LoVo (cell line): ENCODE measurements at regions not wholly inside any gene's neighbourhood (a gene's known extent, or its start where the extent isn't known, plus 50 kb on each side); places are given as distances from the start of the nearest gene placed in this dataset.
"Not testable (repeated sequence)": the region's sequence is repeated elsewhere in the genome, so short reads cannot be mapped to it uniquely, and the experiment has no call there.

ENCODE experiments used
- DNase-seq: peaks from one replicate; pipeline ENCODE4 v3.0.0-alpha.2; 2016; ENCODE audit warnings: low spot score

DNA sequence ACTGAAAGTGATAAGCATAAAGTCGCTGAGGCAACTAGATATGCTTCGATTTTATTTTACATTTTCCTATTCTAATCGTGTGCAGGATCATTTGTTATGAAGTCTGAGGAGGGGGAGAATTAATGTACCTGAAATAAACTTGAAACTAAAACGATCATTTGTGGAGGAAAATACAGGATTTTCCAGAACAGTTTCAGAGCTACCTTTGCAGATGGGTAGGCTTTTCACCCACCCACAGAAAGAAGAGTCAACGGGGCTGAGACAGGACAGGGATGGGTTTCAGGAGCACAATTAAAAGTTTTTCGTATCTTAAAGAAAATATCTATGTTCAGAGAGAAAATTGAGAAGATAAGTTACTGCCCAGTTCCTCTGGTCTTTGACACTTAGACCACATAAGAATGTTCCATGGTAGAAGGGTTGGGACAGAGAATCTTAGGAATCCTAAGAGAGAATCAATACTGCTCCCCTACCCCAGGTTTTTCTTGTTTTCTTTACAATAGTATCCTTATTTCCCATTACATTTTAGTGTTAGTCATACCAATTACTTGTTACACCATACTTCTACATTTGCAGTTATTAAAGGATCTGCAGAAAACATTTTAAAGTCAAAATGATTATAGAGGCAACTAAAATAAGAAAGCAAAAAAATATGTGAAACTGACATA is 211.4 kb downstream of the DEPDC1B start:
- DNase-seq: no peak

DNA sequence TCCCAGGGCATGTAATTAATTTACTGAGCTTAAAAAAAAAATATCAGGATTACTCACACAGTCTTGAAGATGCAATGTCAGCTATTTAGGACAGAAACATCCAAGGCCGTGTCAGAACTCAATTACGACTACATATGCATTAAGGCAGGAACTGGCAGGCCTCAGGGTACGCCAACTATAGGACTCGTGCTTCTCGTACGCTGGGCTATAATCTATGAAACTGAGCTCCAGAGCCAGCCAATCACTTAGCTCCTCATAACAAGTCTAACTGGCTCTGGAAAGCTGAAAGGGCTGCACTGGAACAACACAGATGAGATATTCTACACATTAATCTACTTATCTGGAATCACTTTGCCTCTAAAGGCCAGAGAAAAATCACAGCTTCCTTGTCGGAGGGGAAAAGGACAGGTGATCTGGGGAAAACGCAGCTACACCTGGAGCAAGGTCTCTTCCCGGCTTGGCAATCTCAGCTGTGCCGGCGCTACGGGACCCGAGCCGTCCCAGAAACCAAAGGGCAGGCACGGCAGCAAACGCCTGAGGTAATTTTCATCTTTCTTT is 212.0 kb downstream of the DEPDC1B start:
- no peak for DNase-seq

GRCh38 chr5:60487476-60487875 is 212.5 kb downstream of the DEPDC1B start:
- DNase-seq: no peak

DNA sequence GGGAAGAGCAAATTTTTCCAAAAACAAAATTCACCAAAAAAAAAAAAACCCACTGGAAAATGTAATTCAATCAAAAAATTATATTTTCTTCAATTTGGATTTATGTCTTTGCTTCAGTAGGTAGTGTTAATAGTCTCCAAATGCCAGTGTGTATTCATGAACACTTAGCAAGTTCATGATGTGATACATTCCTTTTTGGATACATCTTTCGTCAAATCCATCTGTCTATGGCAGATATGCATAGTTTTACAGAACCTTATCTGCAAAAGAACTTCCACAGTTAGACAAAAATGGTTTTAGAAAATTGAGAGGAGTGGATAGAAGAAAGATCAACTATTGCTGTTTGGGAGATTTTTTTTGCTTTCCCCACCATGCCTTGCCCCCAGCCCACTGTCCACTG is 214.6 kb downstream of the DEPDC1B start:
- no peak for DNase-seq

- no peak for DNase-seq
These were observed 216.9 kb downstream of the DEPDC1B start for GRCh38 chr5:60483050-60483449.

- no peak for DNase-seq
These were observed 217.7 kb downstream of the DEPDC1B start for GRCh38 chr5:60482301-60482700.

DNA sequence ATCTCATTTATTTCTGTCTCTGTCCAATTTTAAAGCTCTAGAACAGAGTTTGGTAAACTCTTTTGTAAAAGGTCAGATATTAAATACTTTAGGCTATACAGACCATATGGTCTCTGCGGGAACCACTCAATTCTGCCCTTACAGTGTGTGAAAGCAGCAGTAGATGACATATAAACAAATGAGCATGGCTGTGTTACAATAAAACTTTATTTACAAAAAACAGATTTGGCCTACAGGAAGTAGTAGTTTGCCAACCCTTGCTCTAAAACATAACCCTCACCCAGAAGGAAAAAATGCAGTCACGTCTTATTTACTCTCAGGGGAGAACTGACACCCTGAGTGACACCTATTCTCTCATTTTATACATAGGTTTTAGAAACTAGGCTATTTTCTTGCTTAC is 220.4 kb downstream of the DEPDC1B start:
- no peak for DNase-seq

- no peak for DNase-seq
These were observed 222.1 kb downstream of the DEPDC1B start for GRCh38 chr5:60477849-60478248.

- DNase-seq: no peak
These were observed 226.3 kb downstream of the DEPDC1B start for GRCh38 chr5:60473654-60474053.

DNA sequence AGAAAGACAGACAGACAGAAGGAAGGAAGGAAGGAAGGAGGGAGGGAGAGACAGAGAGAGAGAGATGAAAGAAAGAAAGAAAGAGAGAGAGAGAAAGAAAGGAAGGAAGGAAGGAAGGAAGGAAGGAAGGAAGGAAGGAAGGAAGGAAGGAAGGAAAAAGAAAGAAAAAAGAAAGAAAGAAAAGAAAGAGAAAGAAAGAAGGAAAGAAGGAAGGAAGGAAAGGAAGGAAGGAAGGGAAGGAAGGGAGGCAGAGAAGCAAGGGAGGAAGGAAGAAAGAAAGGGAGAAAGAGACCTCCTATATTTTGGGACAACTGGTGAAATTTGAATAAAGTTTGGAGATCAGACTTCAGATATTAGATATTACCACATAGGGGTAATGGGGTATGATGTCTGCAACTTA is 226.9 kb downstream of the DEPDC1B start:
- not testable (repeated sequence) for DNase-seq

- DNase-seq: no peak
These were observed 229.1 kb downstream of the DEPDC1B start for GRCh38 chr5:60470881-60471280.

- no peak for DNase-seq
These were observed 230.7 kb downstream of the DEPDC1B start for GRCh38 chr5:60469286-60469685.

DNA sequence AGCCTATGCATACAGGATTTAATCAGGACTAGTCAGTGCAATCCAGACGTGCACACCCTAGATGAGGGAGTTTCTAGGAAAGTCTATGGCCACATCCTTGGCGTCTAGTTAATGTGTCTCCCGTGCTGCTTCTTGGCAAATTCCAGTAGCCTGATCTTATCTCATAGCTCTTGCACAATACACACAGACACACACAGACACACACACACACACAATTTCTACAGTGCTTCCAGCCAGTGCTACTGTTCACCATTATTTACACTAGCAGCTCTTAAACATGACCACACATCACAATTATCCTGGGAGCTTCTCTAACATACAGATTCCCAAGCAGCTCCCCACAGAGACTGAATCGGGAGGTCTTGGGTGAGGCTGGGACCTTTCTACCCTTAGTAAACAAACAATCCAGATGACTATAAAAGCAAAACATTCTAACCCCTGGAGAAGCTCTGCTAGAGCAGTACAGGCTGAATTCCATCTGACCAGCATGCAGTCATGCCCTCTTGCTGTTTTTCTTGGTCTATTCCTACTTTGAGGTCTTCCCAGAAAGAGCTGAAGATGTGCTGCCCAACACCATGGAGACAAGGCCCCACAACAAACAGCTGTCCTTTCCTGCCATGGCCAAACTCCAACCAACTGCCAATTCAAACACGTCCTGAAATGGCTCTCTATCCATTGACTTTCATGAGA is 236.6 kb downstream of the DEPDC1B start:
- no peak for DNase-seq

- DNase-seq: no peak
These were observed 241.3 kb downstream of the DEPDC1B start for GRCh38 chr5:60458666-60459065.

DNA sequence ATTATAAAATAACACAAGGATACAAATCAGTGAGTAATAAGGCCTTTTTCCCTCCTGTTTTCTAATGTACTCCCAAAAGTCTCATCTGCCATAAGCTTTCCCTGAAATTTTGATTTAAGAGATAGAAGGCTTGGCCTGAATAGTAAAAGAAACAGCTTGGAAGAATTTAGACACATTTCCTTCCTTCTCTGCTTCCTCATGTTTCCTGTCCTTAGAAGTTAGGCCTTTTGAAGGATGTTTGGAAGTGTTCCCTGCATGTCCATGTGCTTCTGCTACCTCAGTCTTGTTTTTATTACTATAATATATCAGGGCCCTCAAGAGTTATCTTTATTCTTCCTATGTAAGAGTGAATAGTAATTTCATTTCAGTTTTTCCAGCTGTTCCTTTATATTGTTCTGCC is 242.7 kb downstream of the DEPDC1B start:
- no peak for DNase-seq

GRCh38 chr5:60455589-60455988 is 244.4 kb downstream of the DEPDC1B start:
- no peak for DNase-seq

DNA sequence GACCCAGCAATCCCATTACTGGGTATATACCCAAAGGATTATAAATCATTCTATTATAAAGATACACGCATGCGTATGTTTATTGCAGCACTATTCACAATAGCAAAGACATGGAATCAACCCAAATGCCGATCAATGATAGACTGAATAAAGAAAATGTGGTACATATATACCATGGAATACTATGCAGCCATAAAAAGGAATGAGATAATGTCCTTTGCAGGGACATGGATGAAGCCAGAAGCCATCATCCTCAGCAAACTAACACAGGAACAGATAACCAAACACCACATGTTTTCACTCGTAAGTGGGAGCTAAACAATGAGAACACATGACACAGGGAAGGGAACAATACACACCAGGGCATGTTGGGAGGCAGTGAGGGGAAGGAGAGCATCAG is 245.7 kb downstream of the DEPDC1B start:
- not testable (repeated sequence) for DNase-seq

- DNase-seq: no peak
These were observed 246.6 kb downstream of the DEPDC1B start for GRCh38 chr5:60453186-60453976.

DNA sequence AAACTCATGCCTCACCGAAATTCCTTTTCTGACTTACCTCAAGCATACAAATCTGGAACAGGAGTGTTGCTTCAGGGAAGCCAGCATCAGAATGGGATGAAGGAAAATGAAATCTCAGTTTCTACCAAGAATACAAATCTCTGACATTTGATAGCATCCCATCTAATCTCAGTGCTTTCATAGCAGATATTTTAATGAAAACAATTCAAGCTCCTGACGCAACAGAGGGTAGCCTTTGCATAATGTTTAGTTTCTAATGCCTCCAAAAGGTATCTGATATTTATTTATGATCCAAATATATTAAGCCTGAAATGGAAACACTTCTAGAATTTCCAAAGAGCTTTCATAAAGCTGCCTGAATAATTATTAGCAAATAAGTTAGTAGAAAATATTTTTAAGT is 251.4 kb downstream of the DEPDC1B start:
- DNase-seq: no peak

GRCh38 chr5:60447488-60447920 is 252.5 kb downstream of the DEPDC1B start:
- DNase-seq: no peak

DNA sequence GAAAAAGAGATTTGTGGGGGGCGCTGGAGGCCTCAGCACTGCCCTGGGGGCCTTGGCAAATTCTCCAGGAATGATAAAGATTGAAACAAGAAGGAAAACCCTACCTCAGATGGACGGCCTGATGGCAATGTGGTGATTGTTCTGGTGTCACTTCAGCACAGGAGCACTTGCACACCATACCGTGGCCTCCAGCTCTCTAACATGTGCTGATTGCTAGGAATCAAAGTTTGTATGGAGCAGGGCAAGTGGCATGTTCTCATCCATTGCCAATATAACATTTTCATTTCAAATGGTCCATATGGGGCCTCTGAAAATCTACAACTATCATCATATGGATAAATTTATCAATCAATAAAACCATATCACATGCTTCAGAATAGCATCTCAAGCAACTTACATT is 253.0 kb downstream of the DEPDC1B start:
- no peak for DNase-seq

- no peak for DNase-seq
These were observed 254.0 kb downstream of the DEPDC1B start for GRCh38 chr5:60445921-60446320.

DNA sequence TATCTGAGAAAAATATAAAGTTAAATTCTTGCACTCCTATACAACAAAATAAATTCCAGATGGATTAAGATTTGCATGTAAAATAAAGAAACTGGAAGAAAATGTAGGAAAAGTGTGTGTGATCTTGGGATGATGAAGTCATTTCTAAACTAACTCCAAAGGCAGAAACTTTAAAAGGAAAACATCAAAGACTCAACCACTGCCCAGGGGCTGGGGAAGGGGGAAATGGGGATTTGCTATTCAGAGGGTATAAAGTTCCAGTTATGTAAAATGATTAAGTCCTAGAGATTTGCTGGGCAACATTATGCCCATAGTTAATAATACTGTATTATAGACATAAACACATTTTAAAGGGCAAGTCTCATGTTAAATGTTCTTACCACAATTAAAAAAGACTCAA is 254.5 kb downstream of the DEPDC1B start:
- DNase-seq: no peak
